HG03439 (cell line): ENCODE measurements at regions not wholly inside any gene's neighbourhood (a gene's known extent, or its start where the extent isn't known, plus 50 kb on each side); places are given as distances from the start of the nearest gene placed in this dataset.

Source experiments
- ATAC-seq: cut with Tn5 transposase; IDR thresholded peaks from one replicate; pipeline ENCODE4 v1.9.1; 2021; ENCODE audit warnings: mild to moderate bottlenecking, moderate library complexity; ENCODE audit not compliant: unreplicated experiment

- no peak for ATAC-seq
These were observed 138.3 kb upstream of the SMIM23 start for GRCh38 chr5:171647043-171647903.

GRCh38 chr5:171647904-171648260 is 137.7 kb upstream of the SMIM23 start:
- no peak for ATAC-seq

GRCh38 chr5:171648279-171649074 is 137.1 kb upstream of the SMIM23 start:
- no peak for ATAC-seq

- ATAC-seq = no peak
These were observed 136.6 kb upstream of the SMIM23 start for GRCh38 chr5:171649075-171649401.

GRCh38 chr5:171650597-171650996 is 135.0 kb upstream of the SMIM23 start:
- no peak for ATAC-seq

GRCh38 chr5:171651102-171651501 is 134.5 kb upstream of the SMIM23 start:
- ATAC-seq = no peak

- no peak for ATAC-seq
These were observed 130.7 kb upstream of the SMIM23 start for GRCh38 chr5:171654881-171655280.

GRCh38 chr5:171657473-171657872 is 128.1 kb upstream of the SMIM23 start:
- ATAC-seq = no peak

GRCh38 chr5:171659896-171660295 is 125.7 kb upstream of the SMIM23 start:
- no peak for ATAC-seq

GRCh38 chr5:171660434-171660833 is 125.2 kb upstream of the SMIM23 start:
- ATAC-seq = no peak

- ATAC-seq = no peak
These were observed 124.5 kb upstream of the SMIM23 start for GRCh38 chr5:171661143-171661542.

GRCh38 chr5:171663311-171664085 is 122.1 kb upstream of the SMIM23 start:
- no peak for ATAC-seq

GRCh38 chr5:171664489-171664888 is 121.1 kb upstream of the SMIM23 start:
- ATAC-seq = no peak

- ATAC-seq = no peak
These were observed 118.8 kb upstream of the SMIM23 start for GRCh38 chr5:171666815-171667214.

GRCh38 chr5:171667341-171668096 is 118.1 kb upstream of the SMIM23 start:
- no peak for ATAC-seq

- no peak for ATAC-seq
These were observed 117.6 kb upstream of the SMIM23 start for GRCh38 chr5:171668097-171668412.

- no peak for ATAC-seq
These were observed 116.0 kb upstream of the SMIM23 start for GRCh38 chr5:171669571-171669970.

- no peak for ATAC-seq
These were observed 113.1 kb upstream of the SMIM23 start for GRCh38 chr5:171672556-171672955.

GRCh38 chr5:171673328-171673727 is 112.3 kb upstream of the SMIM23 start:
- ATAC-seq = no peak

GRCh38 chr5:171673840-171674239 is 111.8 kb upstream of the SMIM23 start:
- no peak for ATAC-seq

GRCh38 chr5:171675511-171675910 is 110.1 kb upstream of the SMIM23 start:
- ATAC-seq = no peak
